Esophagus (tissue), 2 donors: ENCODE measurements at regions not wholly inside any gene's neighbourhood (a gene's known extent, or its start where the extent isn't known, plus 50 kb on each side); places are given as distances from the start of the nearest gene placed in this dataset.
A peak's percentile ranks its signal among the peaks of the same experiment; 100 is the strongest.

Experiments
- H3K27ac ChIP-seq, 2 donors: one replicate each; pipeline ENCODE4 v1.5.1; 2013; ENCODE audit warnings: low read depth in 2 of 2, mild to moderate bottlenecking in 2 of 2, inconsistent platforms in 1 of 2, low read length in 1 of 2, moderate library complexity in 1 of 2
- H3K27me3 ChIP-seq, 2 donors: one replicate each; pipeline ENCODE4 v1.6.1; 2013; ENCODE audit warnings: low read length in 2 of 2, control low read depth in 1 of 2, mild to moderate bottlenecking in 1 of 2; ENCODE audit not compliant: insufficient read depth in 2 of 2, control insufficient read depth in 1 of 2
- H3K36me3 ChIP-seq, 2 donors: one replicate each; pipeline ENCODE4 v1.6.1; 2013; ENCODE audit warnings: low read length in 1 of 2; ENCODE audit not compliant: control insufficient read depth in 2 of 2, insufficient read depth in 2 of 2
- H3K4me1 ChIP-seq, 2 donors: one replicate each; pipeline ENCODE4 v1.6.1; 2013; ENCODE audit warnings: low read length in 1 of 2; ENCODE audit not compliant: control insufficient read depth in 2 of 2, insufficient read depth in 2 of 2
- H3K4me3 ChIP-seq, 2 donors: one replicate each; pipeline ENCODE4 v1.5.1; 2013; ENCODE audit warnings: low read length in 2 of 2, mild to moderate bottlenecking in 2 of 2, low read depth in 1 of 2, moderate library complexity in 1 of 2
- H3K9me3 ChIP-seq, 2 donors: one replicate each; pipeline ENCODE4 v1.6.1; 2013; ENCODE audit warnings: mild to moderate bottlenecking in 2 of 2, low read depth in 1 of 2, low read length in 1 of 2, moderate library complexity in 1 of 2; ENCODE audit not compliant: control insufficient read depth in 2 of 2, insufficient read depth in 1 of 2
- WGBS, 2 donors: extraction: QIAGEN DNeasy Blood & Tissue Kit; methylation state at CpG; one replicate each; pipeline ENCODE4 v1.1.7; 2013; 5-methylcytosine and 5-hydroxymethylcytosine counted together
- donor health status: healthy with polysubstance abuse.
- donor health status: Bipolar disorder and iron deficiency.

DNA sequence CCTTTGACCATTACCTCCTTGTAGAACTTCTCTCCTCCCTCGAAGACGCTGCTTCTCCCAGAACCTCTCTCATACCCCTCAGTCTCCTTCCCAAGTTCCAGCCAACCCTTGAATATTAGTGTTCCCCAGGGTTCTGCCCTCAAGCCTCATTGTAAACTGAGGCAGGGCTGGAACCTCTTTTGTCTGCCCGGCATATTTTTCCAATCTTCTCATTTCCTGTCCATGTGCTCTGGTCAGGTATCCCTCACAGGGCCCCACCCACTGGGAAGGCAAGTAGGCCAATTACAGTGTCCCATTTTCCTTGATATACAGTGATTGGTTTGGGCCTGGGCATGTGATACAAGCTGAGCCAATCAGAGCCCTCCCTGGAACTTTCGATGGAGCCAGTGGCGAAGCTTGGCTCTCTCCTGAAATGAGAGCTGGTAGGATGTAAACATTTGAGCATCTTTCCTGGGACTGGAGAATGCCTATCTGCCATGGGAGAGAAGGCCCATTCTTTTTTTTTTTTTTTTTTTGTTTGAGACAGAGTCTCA lies 57.1 kb upstream of the ID3 start:
- H3K4me3 ChIP-seq, result no peak overlapping the region
- WGBS, 2 donors, result 95 to 96% methylated on average over 5 of the region's 5 CpGs
- no peaks in the 10 kb centered on the region for H3K36me3 ChIP-seq
- H3K27me3 ChIP-seq, result no peaks in the 10 kb centered on the region
- H3K27ac ChIP-seq, result no peak overlapping the region
- peaks cover 2 to 3% of the 10 kb centered on the region in 2 donors for H3K4me1 ChIP-seq
- H3K9me3 ChIP-seq, result no peaks in the 10 kb centered on the region

DNA sequence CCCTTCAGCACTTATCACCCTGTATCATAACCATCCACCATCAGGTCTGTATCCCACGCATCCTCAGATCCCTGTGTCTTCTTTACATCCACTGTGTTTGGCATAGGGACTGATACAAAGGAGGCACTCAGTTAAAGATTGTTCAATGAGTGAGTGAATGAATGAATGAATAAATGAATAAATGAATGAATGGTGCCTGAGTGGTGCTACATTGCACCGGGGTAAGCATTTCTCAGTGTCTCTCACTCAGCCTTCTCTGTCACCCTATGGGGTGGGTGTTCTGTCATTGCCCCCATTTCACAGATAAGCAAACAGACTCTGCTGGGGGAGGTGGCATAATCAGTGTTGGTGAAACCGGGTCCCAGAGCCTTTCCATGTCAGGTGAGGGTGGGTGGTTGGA lies 56.6 kb upstream of the ID3 start:
- Histone ChIP-seq H3K27ac (no peak overlapping the region), H3K4me1 (peaks cover 2 to 3% of the 10 kb centered on the region in 2 donors), H3K4me3 (no peak overlapping the region), H3K27me3 (no peaks in the 10 kb centered on the region), H3K36me3 (no peaks in the 10 kb centered on the region), H3K9me3 (no peaks in the 10 kb centered on the region)
- WGBS, 2 donors, result 82 to 85% methylated on average over 3 of the region's 3 CpGs

DNA sequence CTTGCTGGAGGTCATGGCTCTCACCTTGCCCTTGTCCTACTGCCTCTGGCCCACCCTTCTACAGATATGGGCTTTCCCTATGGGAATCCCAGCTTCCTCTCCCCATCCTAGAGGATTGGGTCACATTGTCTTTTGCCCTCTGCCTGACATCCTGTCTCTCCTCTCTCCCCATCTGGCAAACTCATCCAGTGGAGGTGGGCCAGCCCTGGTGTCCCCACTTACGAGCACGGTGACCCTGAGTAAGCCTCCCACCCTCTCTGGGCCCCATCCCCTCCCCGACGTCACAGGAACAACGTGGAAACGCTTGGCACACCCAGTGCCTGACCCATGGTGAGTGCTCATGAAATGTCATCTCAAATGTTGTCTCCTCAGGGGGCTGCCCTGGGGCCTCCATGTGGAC lies 56.1 kb upstream of the ID3 start:
- Histone ChIP-seq H3K27me3 (no peaks in the 10 kb centered on the region), H3K4me3 (no peak overlapping the region), H3K4me1 (peaks cover 2 to 3% of the 10 kb centered on the region in 2 donors), H3K36me3 (no peaks in the 10 kb centered on the region), H3K27ac (no peak overlapping the region), H3K9me3 (no peaks in the 10 kb centered on the region)
- WGBS, 2 donors, result 66 to 73% methylated on average over 6 of the region's 6 CpGs

DNA sequence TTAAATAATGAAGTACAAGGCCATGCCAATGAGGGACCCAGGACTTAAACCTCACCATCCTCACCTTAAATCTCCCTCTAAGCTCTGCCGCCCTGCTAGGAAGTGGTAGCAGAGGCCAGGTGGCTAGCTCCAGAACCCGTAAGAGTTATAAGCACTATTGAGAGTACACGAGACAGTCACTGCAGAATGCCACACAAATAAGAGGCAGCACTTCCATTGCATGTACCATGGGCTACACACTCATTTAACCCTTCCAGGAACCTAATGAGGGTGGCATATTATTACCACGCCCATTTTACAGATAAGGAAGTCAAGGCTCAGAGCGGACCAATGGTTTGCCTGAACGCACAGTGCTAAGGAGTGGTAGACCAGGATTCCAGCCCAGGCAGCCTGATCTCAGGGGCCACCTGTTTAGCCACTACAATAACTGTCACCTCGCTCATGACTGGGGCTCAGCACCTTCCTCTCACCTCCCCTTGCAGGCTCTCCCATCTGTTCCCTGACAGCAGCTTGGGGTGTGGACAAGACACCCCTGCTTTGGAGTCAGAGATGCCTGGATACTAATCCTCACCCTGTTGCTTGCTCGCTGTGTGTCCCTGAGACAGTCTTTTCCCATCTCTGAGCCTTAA lies 54.8 kb upstream of the ID3 start:
- no peak overlapping the region for H3K27ac ChIP-seq
- H3K36me3 ChIP-seq, result no peaks in the 10 kb centered on the region
- WGBS, 2 donors, result 85 to 89% methylated on average over 8 of the region's 8 CpGs
- no peak overlapping the region for H3K4me3 ChIP-seq
- no peaks in the 10 kb centered on the region for H3K9me3 ChIP-seq
- H3K27me3 ChIP-seq, result no peaks in the 10 kb centered on the region
- H3K4me1 ChIP-seq, result peaks cover 0 to 3% of the 10 kb centered on the region in 2 donors

DNA sequence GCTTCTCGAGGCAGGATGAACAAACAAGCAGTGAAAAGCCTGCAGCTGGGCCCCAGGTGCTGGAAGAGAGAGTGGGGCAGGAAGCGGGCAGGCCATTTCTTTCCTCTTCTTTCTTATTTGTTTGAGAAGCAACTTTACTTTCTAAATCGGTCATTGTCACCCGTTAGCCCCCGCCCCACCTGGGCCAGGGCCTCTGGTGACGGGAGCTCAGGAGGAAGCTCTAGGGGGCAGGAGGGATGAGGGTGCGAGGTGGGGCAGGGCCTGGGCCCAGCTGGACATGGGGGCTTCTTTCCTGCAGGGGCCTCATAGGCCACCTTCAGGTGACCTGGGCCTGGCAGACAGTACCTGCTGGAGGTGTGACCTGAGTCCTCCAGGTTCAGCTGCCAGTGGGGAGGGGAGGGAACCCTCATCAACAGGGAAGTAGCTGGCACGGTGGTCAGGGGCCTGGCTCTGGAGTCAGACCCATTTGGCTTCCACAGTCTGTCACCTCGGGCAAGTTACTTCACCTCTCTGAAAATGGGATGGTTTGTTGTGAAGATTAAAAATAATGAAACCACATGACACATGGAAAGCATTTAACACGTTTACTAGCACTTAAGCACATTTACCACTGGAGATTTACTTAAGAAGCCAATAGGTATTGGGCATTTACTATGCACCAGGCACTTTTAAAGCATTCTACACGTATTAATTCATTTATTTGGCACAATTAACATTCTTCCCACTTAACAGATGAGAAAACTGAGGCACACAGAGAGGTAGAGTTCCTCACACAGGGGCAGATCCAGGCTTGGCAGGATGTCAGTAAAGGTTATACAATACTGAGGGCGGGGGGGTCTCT lies 54.1 kb upstream of the ID3 start:
- Histone ChIP-seq H3K27ac (peak overlapping the region in 1 of 2 donors; percentile 25), H3K4me1 (peaks cover 0 to 3% of the 10 kb centered on the region in 2 donors), H3K9me3 (no peaks in the 10 kb centered on the region), H3K36me3 (no peaks in the 10 kb centered on the region), H3K27me3 (no peaks in the 10 kb centered on the region), H3K4me3 (no peak overlapping the region)
- WGBS, 2 donors, result 62 to 68% methylated on average over 12 of the region's 12 CpGs

DNA sequence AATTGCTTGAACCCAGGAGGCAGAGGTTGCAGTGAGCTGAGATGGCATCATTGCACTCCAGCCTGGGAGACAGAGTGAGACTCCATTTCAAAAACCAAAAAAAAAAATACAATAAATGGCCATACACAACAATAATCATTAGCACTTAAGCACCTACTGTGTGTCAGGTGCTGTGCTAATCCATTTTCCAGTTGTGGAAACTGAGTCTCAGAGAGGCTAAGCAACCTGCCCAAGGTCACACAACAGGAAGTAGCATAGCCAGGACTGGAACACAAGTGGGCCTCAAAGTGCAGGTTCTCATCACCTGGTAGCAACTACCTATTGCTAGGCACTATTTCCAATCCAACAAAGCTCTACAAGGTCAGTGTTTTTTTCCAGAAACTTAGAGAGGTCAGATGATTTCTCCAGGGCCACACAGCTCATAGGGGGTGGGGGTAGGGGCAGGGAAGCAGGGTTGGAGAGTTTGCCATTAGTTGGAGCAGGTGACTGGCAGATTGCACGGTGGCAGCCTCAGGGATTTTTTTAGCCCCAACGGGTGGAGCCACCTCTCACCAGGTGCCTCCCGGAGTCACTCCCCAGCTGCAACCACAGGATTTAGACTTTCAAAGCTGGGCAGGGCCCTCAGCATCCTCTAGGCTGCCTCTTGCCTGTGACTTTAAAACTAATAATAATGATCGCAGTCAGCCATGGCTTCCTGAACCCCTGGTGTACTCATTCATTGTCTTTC lies 52.5 kb upstream of the ID3 start:
- H3K27me3 ChIP-seq, result no peaks in the 10 kb centered on the region
- H3K36me3 ChIP-seq, result no peaks in the 10 kb centered on the region
- 39 to 45% methylated on average over 4 of the region's 4 CpGs for WGBS, 2 donors
- H3K4me1 ChIP-seq, result peaks cover 0 to 8% of the 10 kb centered on the region in 2 donors
- no peaks in the 10 kb centered on the region for H3K9me3 ChIP-seq
- H3K27ac ChIP-seq, result no peak overlapping the region
- no peak overlapping the region for H3K4me3 ChIP-seq

DNA sequence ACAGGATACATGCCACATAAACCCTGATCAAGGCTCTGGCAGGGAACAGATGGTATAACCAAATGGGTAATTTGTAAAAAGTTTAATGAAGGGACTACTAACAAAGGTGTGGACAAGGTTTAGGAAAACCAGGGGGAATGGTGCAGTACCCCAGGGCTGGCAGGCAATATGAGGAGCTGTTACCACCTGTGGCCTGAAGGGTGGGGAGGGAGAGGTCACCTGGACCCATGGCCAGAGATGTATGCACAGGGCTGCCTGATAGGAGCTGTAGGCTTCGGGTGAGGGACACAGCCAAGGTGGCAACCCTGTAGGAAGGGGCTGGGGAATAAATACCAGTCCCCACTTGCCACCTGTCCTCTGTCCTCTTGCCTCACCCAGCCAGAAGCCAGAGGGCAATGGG lies 51.4 kb upstream of the ID3 start:
- H3K4me1 ChIP-seq, result peaks cover 0 to 8% of the 10 kb centered on the region in 2 donors
- H3K36me3 ChIP-seq, result no peaks in the 10 kb centered on the region
- H3K27ac ChIP-seq, result no peak overlapping the region
- WGBS, 2 donors, result 89 to 92% methylated on average over 1 of the region's 1 CpG
- H3K27me3 ChIP-seq, result no peaks in the 10 kb centered on the region
- no peak overlapping the region for H3K4me3 ChIP-seq
- no peaks in the 10 kb centered on the region for H3K9me3 ChIP-seq

DNA sequence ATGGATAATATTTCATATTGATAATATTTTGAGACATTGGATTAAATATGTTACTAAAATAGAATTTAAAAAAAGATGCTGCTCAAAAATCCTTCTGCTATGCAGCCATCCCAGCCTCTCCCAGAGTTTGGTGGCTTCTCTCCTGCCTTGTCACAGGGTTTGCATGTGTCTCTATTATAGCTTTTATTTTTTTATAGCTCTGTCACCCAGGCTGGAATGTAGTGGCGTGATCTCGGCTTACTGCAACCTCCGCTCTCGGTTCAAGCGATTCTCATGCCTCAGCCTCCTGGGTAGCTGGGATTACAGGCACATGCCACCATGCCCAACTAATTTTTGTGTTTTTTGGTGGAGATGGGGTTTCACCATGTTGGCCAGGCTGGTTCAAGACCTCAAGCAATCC lies 50.7 kb upstream of the ID3 start:
- no peaks in the 10 kb centered on the region for H3K36me3 ChIP-seq
- 91 to 93% methylated on average over 5 of the region's 5 CpGs for WGBS, 2 donors
- no peak overlapping the region for H3K27ac ChIP-seq
- H3K27me3 ChIP-seq, result no peaks in the 10 kb centered on the region
- H3K9me3 ChIP-seq, result no peaks in the 10 kb centered on the region
- H3K4me1 ChIP-seq, result peaks cover 0 to 8% of the 10 kb centered on the region in 2 donors
- H3K4me3 ChIP-seq, result no peak overlapping the region
